Upper lobe of left lung (tissue), 4 donors: ENCODE measurements at regions not wholly inside any gene's neighbourhood (a gene's known extent, or its start where the extent isn't known, plus 50 kb on each side); places are given as distances from the start of the nearest gene placed in this dataset.

Experiments used
- CTCF ChIP-seq, 6 experiments: fragments of 450-650 bp in 4 of 6; fragments of 200-600 bp in 2 of 6; sonication (generic) in 2 of 6; IDR thresholded peaks; one replicate each; pipeline ENCODE4 v1.5.1; 2016 to 2019; ENCODE audit warnings: antibody characterized with exemption in 6 of 6
- EP300 ChIP-seq, 4 donors: sonication (generic); formaldehyde crosslinking; IDR thresholded peaks; one replicate each; pipeline ENCODE4 v1.5.1; 2017; ENCODE audit warnings: antibody characterized with exemption in 4 of 4, control low read depth in 2 of 4
- POLR2A ChIP-seq, 4 donors: fragments of 450-650 bp; IDR thresholded peaks; one replicate each; pipeline ENCODE4 v1.5.1; 2016 to 2017; ENCODE audit warnings: antibody characterized with exemption in 4 of 4, mild to moderate bottlenecking in 2 of 4
- POLR2AphosphoS5 ChIP-seq, 2 donors: sonication (generic); formaldehyde crosslinking; IDR thresholded peaks; one replicate each; pipeline ENCODE4 v1.5.1; 2017; ENCODE audit warnings: antibody characterized with exemption in 2 of 2

GRCh38 chr20:4601630-4602296, 84.5 kb upstream of the PRNP start:
- TF ChIP-seq CTCF (IDR thresholded peaks at IDR 0.05) (no peak), EP300 (IDR thresholded peaks at IDR 0.05) (no peak), POLR2A (IDR thresholded peaks at IDR 0.05) (no peak), POLR2AphosphoS5 (IDR thresholded peaks at IDR 0.05) (no peak)
